H9 (cell line): ENCODE measurements at regions not wholly inside any gene's neighbourhood (a gene's known extent, or its start where the extent isn't known, plus 50 kb on each side); places are given as distances from the start of the nearest gene placed in this dataset.

Source experiments
- DNase-seq: peaks from one replicate; pipeline ENCODE4 v3.0.0-alpha.2; 2017
- H2AFZ ChIP-seq: one replicate; pipeline ENCODE4 v1.6.1; 2013; ENCODE audit warnings: mild to moderate bottlenecking, low read length, control low read depth, moderate library complexity
- H2AK5ac ChIP-seq: 2 replicates; pipeline ENCODE4 v1.6.1; 2013; ENCODE audit warnings: low read length, control low read depth, mixed read lengths; ENCODE audit not compliant: insufficient read length
- H2BK120ac ChIP-seq: one replicate; pipeline ENCODE4 v1.6.1; 2013; ENCODE audit warnings: low read depth, mild to moderate bottlenecking, low read length, control low read depth, inconsistent platforms; ENCODE audit not compliant: poor library complexity, severe bottlenecking
- H2BK12ac ChIP-seq: 2 replicates; pipeline ENCODE4 v1.6.1; 2013; ENCODE audit warnings: low read length, control low read depth, mixed read lengths, low read depth; ENCODE audit not compliant: insufficient read length
- H2BK15ac ChIP-seq: 2 replicates; pipeline ENCODE4 v1.6.1; 2013; ENCODE audit warnings: low read depth, low read length, control low read depth
- H2BK20ac ChIP-seq: one replicate; pipeline ENCODE4 v1.6.1; 2013; ENCODE audit warnings: low read depth, mild to moderate bottlenecking, low read length, control low read depth, inconsistent platforms; ENCODE audit not compliant: poor library complexity, severe bottlenecking
- H2BK5ac ChIP-seq: 2 replicates; pipeline ENCODE4 v1.6.1; 2013; ENCODE audit warnings: low read length, control low read depth, mixed read lengths; ENCODE audit not compliant: insufficient read length
- H3K14ac ChIP-seq: 2 replicates; pipeline ENCODE4 v1.6.1; 2013; ENCODE audit warnings: low read length, control low read depth; ENCODE audit not compliant: insufficient read depth
- H3K18ac ChIP-seq: 2 replicates; pipeline ENCODE4 v1.6.1; 2013; ENCODE audit warnings: low read depth, mild to moderate bottlenecking, mixed read lengths, low read length, control low read depth; ENCODE audit not compliant: insufficient read length
- H3K23ac ChIP-seq: 2 replicates; pipeline ENCODE4 v1.6.1; 2013; ENCODE audit warnings: low read length, control low read depth, mixed read lengths, low read depth; ENCODE audit not compliant: insufficient read length
- H3K23me2 ChIP-seq: 2 replicates; pipeline ENCODE4 v1.6.1; 2013; ENCODE audit warnings: low read depth, mild to moderate bottlenecking, mixed read lengths, low read length, control low read depth; ENCODE audit not compliant: insufficient read length, poor library complexity, severe bottlenecking
- H3K27ac ChIP-seq: 2 replicates; pipeline ENCODE4 v1.5.1; 2013; ENCODE audit warnings: low read length, control low read depth, mixed read lengths, low read depth; ENCODE audit not compliant: insufficient read length
- H3K27me3 ChIP-seq: 2 replicates; pipeline ENCODE4 v1.6.1; 2013; ENCODE audit warnings: low read length, control low read depth, inconsistent platforms; ENCODE audit not compliant: insufficient read depth
- H3K4ac ChIP-seq: 2 replicates; pipeline ENCODE4 v1.6.1; 2013; ENCODE audit warnings: low read depth, mild to moderate bottlenecking, control low read depth, inconsistent platforms, low read length, moderate library complexity
- H3K4me1 ChIP-seq: 2 replicates; pipeline ENCODE4 v1.6.1; 2013; ENCODE audit warnings: low read length, control low read depth, inconsistent platforms; ENCODE audit not compliant: insufficient read depth
- H3K4me2 ChIP-seq: 2 replicates; pipeline ENCODE4 v1.6.1; 2013; ENCODE audit warnings: low read length, control low read depth, mixed read lengths; ENCODE audit not compliant: insufficient read length, insufficient read depth
- H3K56ac ChIP-seq: 2 replicates; pipeline ENCODE4 v1.6.1; 2013; ENCODE audit warnings: low read depth, mild to moderate bottlenecking, mixed read lengths, low read length, control low read depth; ENCODE audit not compliant: insufficient read length
- H3K79me1 ChIP-seq: 2 replicates; pipeline ENCODE4 v1.6.1; 2013; ENCODE audit warnings: low read depth, mild to moderate bottlenecking, moderate library complexity, low read length, control low read depth, inconsistent platforms; ENCODE audit not compliant: insufficient read depth, poor library complexity, severe bottlenecking
- H3K79me2 ChIP-seq: 2 replicates; pipeline ENCODE4 v1.6.1; 2013; ENCODE audit warnings: low read length, control low read depth, inconsistent platforms; ENCODE audit not compliant: insufficient read depth
- H3K9ac ChIP-seq: 2 replicates; pipeline ENCODE4 v1.6.1; 2013; ENCODE audit warnings: low read length, control low read depth, mixed read lengths; ENCODE audit not compliant: insufficient read length; ENCODE audit errors: extremely low read depth
- H3K9me3 ChIP-seq: one replicate; pipeline ENCODE4 v1.6.1; 2013; ENCODE audit warnings: low read depth, low read length, inconsistent platforms; ENCODE audit not compliant: control insufficient read depth
- H3T11ph ChIP-seq: one replicate; pipeline ENCODE4 v1.6.1; 2013; ENCODE audit warnings: mild to moderate bottlenecking, low read length, control low read depth, inconsistent platforms
- H4K20me1 ChIP-seq: one replicate; pipeline ENCODE4 v1.6.1; 2013; ENCODE audit not compliant: control insufficient read depth, insufficient read length, insufficient read depth
- H4K5ac ChIP-seq: 2 replicates; pipeline ENCODE4 v1.6.1; 2013; ENCODE audit warnings: low read depth, mild to moderate bottlenecking, mixed read lengths, low read length, control low read depth; ENCODE audit not compliant: insufficient read length
- H4K8ac ChIP-seq: replicated peaks from 2 replicates; pipeline ENCODE4 v1.6.1; 2013; ENCODE audit warnings: low read length, control low read depth, mixed read lengths, low read depth; ENCODE audit not compliant: insufficient read length
- H4K91ac ChIP-seq: 2 replicates; pipeline ENCODE4 v1.6.1; 2013; ENCODE audit warnings: low read depth, mild to moderate bottlenecking, moderate library complexity, mixed read lengths, low read length, control low read depth; ENCODE audit not compliant: insufficient read length
- H3K27ac Mint-ChIP-seq, 3 experiments: 2 replicates in 2 of 3; 3 replicates in 1 of 3; pipeline ENCODE4 v1.8.0; 2020 to 2021; ENCODE audit warnings: mixed read lengths in 3 of 3, mild to moderate bottlenecking in 1 of 3, moderate library complexity in 1 of 3
- H3K27me3 Mint-ChIP-seq: 2 replicates; pipeline ENCODE4 v1.8.0; 2021; ENCODE audit warnings: low read depth, mild to moderate bottlenecking, moderate library complexity, mixed read lengths
- H3K36me3 Mint-ChIP-seq, 3 experiments: 2 replicates in 2 of 3; 3 replicates in 1 of 3; pipeline ENCODE4 v1.8.0; 2020 to 2021; ENCODE audit warnings: low read depth in 3 of 3, mixed read lengths in 3 of 3; ENCODE audit not compliant: insufficient read depth in 1 of 3
- H3K4me1 Mint-ChIP-seq, 2 experiments: 2 replicates each; pipeline ENCODE4 v1.8.0; 2020; ENCODE audit warnings: mixed read lengths in 2 of 2
- H3K4me3 Mint-ChIP-seq, 2 experiments: 2 replicates in 1 of 2; 3 replicates in 1 of 2; pipeline ENCODE4 v1.8.0; 2020 to 2021; ENCODE audit warnings: mild to moderate bottlenecking in 2 of 2, mixed read lengths in 2 of 2, moderate library complexity in 1 of 2
- H3K9me3 Mint-ChIP-seq, 2 experiments: 2 replicates in 1 of 2; 3 replicates in 1 of 2; pipeline ENCODE4 v1.8.0; 2020; ENCODE audit warnings: mild to moderate bottlenecking in 2 of 2, mixed read lengths in 2 of 2, moderate library complexity in 1 of 2
- WGBS: extraction: QIAGEN DNeasy Blood & Tissue Kit; methylation state at CpG from one replicate; pipeline ENCODE4 v1.1.7; 2013; ENCODE audit warnings: missing lambda C conversion rate, low lambda C conversion rate, mixed read lengths; ENCODE audit not compliant: insufficient read length; ENCODE audit errors: extremely low coverage; 5-methylcytosine and 5-hydroxymethylcytosine counted together
- TF ChIP-seq, protein P1 (sequence below): fragments of 200-600 bp; sonication (generic); conservative IDR thresholded peaks from 3 replicates; pipeline ENCODE4 v1.8.0; 2021; ENCODE audit warnings: antibody characterized with exemption, mild to moderate bottlenecking

GRCh38 chr17:72346306-72346705 is 225.5 kb downstream of the SOX9 start:
- H3K79me2 ChIP-seq, result no peaks in the 10 kb centered on the region
- H2BK5ac ChIP-seq, result no peak overlapping the region
- no peaks in the 10 kb centered on the region for H3K23me2 ChIP-seq
- no peak overlapping the region for H4K91ac ChIP-seq
- H3K9me3 ChIP-seq, result no peaks in the 10 kb centered on the region
- H3K4me1 ChIP-seq, result peaks cover 2% of the 10 kb centered on the region; the same call in 1 of the 2 replicates
- no peak overlapping the region for H4K5ac ChIP-seq
- no peak overlapping the region for H4K8ac ChIP-seq
- H3K9me3 Mint-ChIP-seq, result peaks cover 0 to 3% of the 10 kb centered on the region in 2 experiments; a peak in 2 of 5 replicates
- H2BK20ac ChIP-seq, result no peak overlapping the region
- H2AFZ ChIP-seq, result no peak overlapping the region
- peaks cover 2 to 20% of the 10 kb centered on the region in 2 experiments for H3K4me1 Mint-ChIP-seq
- WGBS, result no CpG with 5 or more reads among the region's 5 CpGs
- no peaks in the 10 kb centered on the region for H3K79me1 ChIP-seq
- H2AK5ac ChIP-seq, result no peak overlapping the region
- H2BK12ac ChIP-seq, result no peak overlapping the region
- no peak overlapping the region for H3K4me2 ChIP-seq
- no peak overlapping the region for H3K14ac ChIP-seq
- H3K4ac ChIP-seq, result no peak overlapping the region
- H3K9ac ChIP-seq, result no peak overlapping the region
- H2BK120ac ChIP-seq, result no peak overlapping the region
- H2BK15ac ChIP-seq, result no peak overlapping the region
- no peak overlapping the region for H3K56ac ChIP-seq
- H3K27me3 Mint-ChIP-seq, result peaks cover 7% of the 10 kb centered on the region
- no peak overlapping the region for H3K4me3 Mint-ChIP-seq
- no peaks in the 10 kb centered on the region for H3K27me3 ChIP-seq
- TF ChIP-seq, protein P1, sequence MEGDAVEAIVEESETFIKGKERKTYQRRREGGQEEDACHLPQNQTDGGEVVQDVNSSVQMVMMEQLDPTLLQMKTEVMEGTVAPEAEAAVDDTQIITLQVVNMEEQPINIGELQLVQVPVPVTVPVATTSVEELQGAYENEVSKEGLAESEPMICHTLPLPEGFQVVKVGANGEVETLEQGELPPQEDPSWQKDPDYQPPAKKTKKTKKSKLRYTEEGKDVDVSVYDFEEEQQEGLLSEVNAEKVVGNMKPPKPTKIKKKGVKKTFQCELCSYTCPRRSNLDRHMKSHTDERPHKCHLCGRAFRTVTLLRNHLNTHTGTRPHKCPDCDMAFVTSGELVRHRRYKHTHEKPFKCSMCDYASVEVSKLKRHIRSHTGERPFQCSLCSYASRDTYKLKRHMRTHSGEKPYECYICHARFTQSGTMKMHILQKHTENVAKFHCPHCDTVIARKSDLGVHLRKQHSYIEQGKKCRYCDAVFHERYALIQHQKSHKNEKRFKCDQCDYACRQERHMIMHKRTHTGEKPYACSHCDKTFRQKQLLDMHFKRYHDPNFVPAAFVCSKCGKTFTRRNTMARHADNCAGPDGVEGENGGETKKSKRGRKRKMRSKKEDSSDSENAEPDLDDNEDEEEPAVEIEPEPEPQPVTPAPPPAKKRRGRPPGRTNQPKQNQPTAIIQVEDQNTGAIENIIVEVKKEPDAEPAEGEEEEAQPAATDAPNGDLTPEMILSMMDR, result no peak
- no peak overlapping the region for H3K23ac ChIP-seq
- H4K20me1 ChIP-seq, result no peaks in the 10 kb centered on the region
- no peak overlapping the region for H3T11ph ChIP-seq
- no peak overlapping the region for H3K18ac ChIP-seq
- no peak overlapping the region for H3K27ac Mint-ChIP-seq
- no peak overlapping the region for H3K27ac ChIP-seq
- H3K36me3 Mint-ChIP-seq, result no peaks in the 10 kb centered on the region
- no peak for DNase-seq
